ENCODE measurements at regions not wholly inside any gene's neighbourhood (a gene's known extent, or its start where the extent isn't known, plus 50 kb on each side); places are given as distances from the start of the nearest gene placed in this dataset.
A peak's percentile ranks its signal among the peaks of the same experiment; 100 is the strongest.
"Not testable (repeated sequence)": the region's sequence is repeated elsewhere in the genome, so short reads cannot be mapped to it uniquely, and the experiment has no call there.

DNA sequence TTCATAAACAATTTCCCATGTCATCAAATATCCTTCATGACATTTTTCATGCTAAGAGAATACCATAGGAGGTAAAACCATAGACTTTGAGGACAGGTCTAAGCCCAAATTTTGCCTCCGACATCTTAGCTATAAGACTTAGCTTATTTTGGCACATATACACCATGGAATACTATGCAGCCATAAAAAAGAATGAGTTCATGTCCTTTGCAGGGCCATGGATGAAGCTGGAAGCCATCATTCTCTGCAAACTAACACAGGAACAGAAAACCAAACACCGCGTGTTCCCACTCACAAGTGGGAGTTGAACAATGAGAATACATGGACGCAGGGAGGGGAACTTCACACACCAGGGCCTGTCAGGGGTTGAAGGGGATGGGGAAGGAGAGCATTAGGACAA, 220.0 kb upstream of the CAND1 start:
- DNase-seq (ENCODE audit: extremely low read depth in 1 of 4, low spot score in 3 of 4), result not testable (repeated sequence)
- TF ChIP-seq ZNF146 (CRISPR knock-in tag; IDR thresholded peaks at IDR 0.05; ENCODE audit: unreplicated experiment), result peak; percentile 24

DNA sequence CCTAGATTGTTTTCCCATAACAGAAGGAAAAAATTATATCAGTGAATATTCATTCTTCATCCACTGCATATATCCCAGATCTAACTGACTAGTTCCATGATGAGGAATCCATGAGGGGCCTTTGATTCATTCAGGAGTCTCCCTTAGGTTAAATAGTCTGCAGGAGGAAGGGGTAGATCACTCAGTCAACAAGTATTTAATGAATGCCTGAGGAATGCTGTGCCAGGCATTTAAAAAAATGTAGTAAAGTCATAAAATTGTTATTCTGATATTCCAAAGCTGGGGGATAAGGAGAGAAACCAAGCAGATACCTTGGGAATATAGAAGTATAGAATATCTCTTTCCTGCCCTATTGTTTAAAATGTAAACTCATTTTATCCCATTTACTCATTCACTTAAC, 216.2 kb upstream of the CAND1 start:
- Histone ChIP-seq H3K36me3 (ENCODE audit: control insufficient read depth, insufficient read depth, low read length) (no peaks in the 10 kb centered on the region), H3K27ac (ENCODE audit: extremely low read depth, low read depth, low read length) (no peak overlapping the region), H3K27me3 (ENCODE audit: control insufficient read depth in 2 of 2, insufficient read depth in 2 of 2, low read length in 2 of 2) (no peaks in the 10 kb centered on the region), H4K20me1 (replicated peaks; ENCODE audit: control insufficient read depth, insufficient read depth, low read length) (no peaks in the 10 kb centered on the region), H3K9ac (ENCODE audit: insufficient read depth in 1 of 2, low read depth in 2 of 2, low read length in 2 of 2) (no peak overlapping the region), H3K4me1 (replicated peaks in 1 of 2; ENCODE audit: control insufficient read depth in 2 of 2, insufficient read depth in 2 of 2, low read length in 2 of 2) (no peaks in the 10 kb centered on the region), H3K79me2 (ENCODE audit: control insufficient read depth, insufficient read depth, low read length) (no peaks in the 10 kb centered on the region), H3K4me3 (no peak overlapping the region), H3K9me3 (replicated peaks; ENCODE audit: control insufficient read depth, insufficient read depth, low read depth, low read length) (no peaks in the 10 kb centered on the region), H3K4me2 (ENCODE audit: insufficient read depth, low read length) (no peak overlapping the region), H2AFZ (ENCODE audit: low read depth, low read length) (no peak overlapping the region), H3K9me1 (ENCODE audit: control insufficient read depth, insufficient read depth, low read length) (no peaks in the 10 kb centered on the region)
- CTCF ChIA-PET (ENCODE audit: low intra/inter-chr PET ratio), result no interaction called here
- BruUV-seq (replicated peaks), result no TSS peak
- DNase-seq (ENCODE audit: extremely low read depth in 1 of 4, low spot score in 3 of 4) (no peak), FAIRE-seq (no peak), ATAC-seq (no peak)
- intact Hi-C loops (cut with micrococcal nuclease) (no loop called here), in situ Hi-C loops (cut with MboI) (no loop called here)
- POLR2A ChIA-PET, result no interaction called here
- TF ChIP-seq RBM39 (optimal IDR thresholded peaks at IDR 0.05; ENCODE audit: low read depth, low read length) (no peak), FOXA1 (IDR thresholded peaks at IDR 0.05; ENCODE audit: borderline replicate concordance) (no peak), SIX5 (IDR thresholded peaks at IDR 0.05; ENCODE audit: borderline replicate concordance in 1 of 2, insufficient read depth in 1 of 2, low read depth in 1 of 2, low read length in 2 of 2) (no peak), RBM34 (IDR thresholded peaks at IDR 0.05; ENCODE audit: borderline replicate concordance, insufficient read depth, low read length) (no peak), JUNB (CRISPR knock-in tag; conservative IDR thresholded peaks at IDR 0.05) (no peak), ZNF239 (CRISPR knock-in tag; IDR thresholded peaks at IDR 0.05) (no peak), ZNF184 (CRISPR knock-in tag; IDR thresholded peaks at IDR 0.05) (no peak), ZNF830 (CRISPR knock-in tag; IDR thresholded peaks at IDR 0.05) (no peak), CSDE1 (IDR thresholded peaks at IDR 0.05) (no peak), ZFP36 (IDR thresholded peaks at IDR 0.05; ENCODE audit: low read depth, low read length, partially characterized antibody) (no peak), RAD51 (IDR thresholded peaks at IDR 0.05; ENCODE audit: borderline replicate concordance, low read depth) (no peak), PYGO2 (tag; IDR thresholded peaks at IDR 0.05) (no peak), MBD1 (CRISPR knock-in tag; IDR thresholded peaks at IDR 0.05) (no peak), NEUROD1 (IDR thresholded peaks at IDR 0.05; ENCODE audit: borderline replicate concordance, low read depth, low read length, partially characterized antibody) (no peak), KLF6 (CRISPR knock-in tag; IDR thresholded peaks at IDR 0.05; ENCODE audit: borderline replicate concordance) (no peak), ZNF431 (CRISPR knock-in tag; IDR thresholded peaks at IDR 0.05) (no peak)

More for the DNA sequence above, 220.0 kb upstream of the CAND1 start:
- WGBS (ENCODE audit: insufficient coverage, low coverage, missing lambda C conversion rate), result 0% methylated on average over 4 of the region's 4 CpGs
- BruUV-seq (replicated peaks); H3K4me2 ChIP-seq (ENCODE audit: insufficient read depth, low read length); H2AFZ ChIP-seq (ENCODE audit: low read depth, low read length); H3K9me3 ChIP-seq (replicated peaks; ENCODE audit: control insufficient read depth, insufficient read depth, low read depth, low read length); intact Hi-C loops (cut with micrococcal nuclease); FAIRE-seq; H3K27me3 ChIP-seq (ENCODE audit: control insufficient read depth in 2 of 2, insufficient read depth in 2 of 2, low read length in 2 of 2); H3K36me3 ChIP-seq (ENCODE audit: control insufficient read depth, insufficient read depth, low read length); H3K79me2 ChIP-seq (ENCODE audit: control insufficient read depth, insufficient read depth, low read length); H3K4me1 ChIP-seq (replicated peaks in 1 of 2; ENCODE audit: control insufficient read depth in 2 of 2, insufficient read depth in 2 of 2, low read length in 2 of 2); H3K27ac ChIP-seq (ENCODE audit: extremely low read depth, low read depth, low read length); H4K20me1 ChIP-seq (replicated peaks; ENCODE audit: control insufficient read depth, insufficient read depth, low read length); CTCF ChIA-PET (ENCODE audit: low intra/inter-chr PET ratio); in situ Hi-C loops (cut with MboI); POLR2A ChIA-PET; H3K9me1 ChIP-seq (ENCODE audit: control insufficient read depth, insufficient read depth, low read length); H3K4me3 ChIP-seq; ATAC-seq; H3K9ac ChIP-seq (ENCODE audit: insufficient read depth in 1 of 2, low read depth in 2 of 2, low read length in 2 of 2): not testable (repeated sequence)

Data from K562 (cell line).